ENCODE measurements at regions not wholly inside any gene's neighbourhood (a gene's known extent, or its start where the extent isn't known, plus 50 kb on each side); places are given as distances from the start of the nearest gene placed in this dataset.

DNA sequence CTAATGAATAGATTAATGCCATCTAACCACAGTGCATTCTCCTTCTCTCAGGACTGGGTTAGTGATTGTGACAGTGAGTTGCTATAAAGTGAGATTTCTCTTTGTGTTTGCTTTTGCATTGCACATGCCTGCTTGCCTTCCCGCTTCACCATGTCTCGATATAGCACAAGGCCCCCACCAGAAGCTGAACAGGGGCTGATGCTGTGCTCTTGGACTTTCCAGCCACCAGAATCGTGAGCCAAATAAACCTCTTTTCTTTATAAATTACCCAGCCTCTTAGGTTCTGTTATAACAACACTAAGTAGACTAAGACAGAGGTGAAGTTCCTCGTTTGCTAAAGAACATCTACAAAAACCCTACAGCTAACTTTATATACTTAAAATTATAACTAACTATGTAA is 173.0 kb downstream of the KIF26A start:
- no peak overlapping the region for H3K27ac ChIP-seq (ENCODE audit: insufficient read depth in 1 of 2, low read depth in 1 of 2, low read length in 2 of 2, poor library complexity in 1 of 2, severe bottlenecking in 2 of 2)
- no peaks in the 10 kb centered on the region for H3K36me3 ChIP-seq (ENCODE audit: control insufficient read depth in 4 of 4, insufficient read depth in 4 of 4, low read length in 3 of 4)
- DNase-seq, result no peak
- WGBS (ENCODE audit: insufficient coverage), result 100% methylated on average over 1 of the region's 4 CpGs
- no peak overlapping the region for H3K4me3 ChIP-seq (ENCODE audit: control insufficient read depth in 1 of 7, extremely low read depth in 1 of 7, insufficient read depth in 4 of 7, low read depth in 2 of 7, low read length in 6 of 7)
- H3K27me3 ChIP-seq (replicated peaks in 2 of 5; ENCODE audit: control insufficient read depth in 4 of 5, insufficient read depth in 5 of 5, low read length in 4 of 5), result no peaks in the 10 kb centered on the region
- ChIA-PET CTCF (no interaction called here), POLR2A (no interaction called here)
- H3K4me1 ChIP-seq (ENCODE audit: control extremely low read depth in 1 of 4, control insufficient read depth in 4 of 4, insufficient read depth in 4 of 4, low read length in 3 of 4), result no peaks in the 10 kb centered on the region
- H3K9me3 ChIP-seq (ENCODE audit: control extremely low read depth in 1 of 5, control insufficient read depth in 4 of 5, insufficient read depth in 2 of 5, low read depth in 1 of 5, low read length in 4 of 5), result peaks cover 0 to 8% (median 0%) of the 10 kb centered on the region in 5 experiments

DNA sequence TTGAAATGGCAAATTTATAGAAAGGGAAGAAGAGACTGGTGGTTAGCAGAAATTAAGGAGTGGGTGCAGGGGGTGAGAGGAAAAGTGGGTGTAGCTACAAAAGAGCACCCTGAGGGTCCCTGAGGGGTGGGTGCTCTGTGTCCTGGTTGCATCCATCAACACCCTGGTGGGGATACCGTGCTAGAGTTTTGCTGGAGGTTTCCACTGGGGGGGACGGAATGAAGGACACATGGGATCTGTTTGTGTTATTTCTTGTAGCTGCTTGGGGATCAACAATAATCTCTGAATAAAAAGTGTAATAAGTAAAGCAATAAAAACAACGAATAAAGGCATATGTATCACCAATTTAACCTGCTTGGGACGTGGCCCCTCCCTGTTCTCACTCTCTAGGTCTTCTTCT is 175.3 kb downstream of the KIF26A start:
- Histone ChIP-seq H3K9me3 (ENCODE audit: control extremely low read depth in 1 of 5, control insufficient read depth in 4 of 5, insufficient read depth in 2 of 5, low read depth in 1 of 5, low read length in 4 of 5) (peaks cover 0 to 8% (median 0%) of the 10 kb centered on the region in 5 experiments), H3K4me3 (ENCODE audit: control insufficient read depth in 1 of 7, extremely low read depth in 1 of 7, insufficient read depth in 4 of 7, low read depth in 2 of 7, low read length in 6 of 7) (no peak overlapping the region), H3K36me3 (ENCODE audit: control insufficient read depth in 4 of 4, insufficient read depth in 4 of 4, low read length in 3 of 4) (no peaks in the 10 kb centered on the region), H3K27me3 (replicated peaks in 2 of 5; ENCODE audit: control insufficient read depth in 4 of 5, insufficient read depth in 5 of 5, low read length in 4 of 5) (no peaks in the 10 kb centered on the region), H3K4me1 (ENCODE audit: control extremely low read depth in 1 of 4, control insufficient read depth in 4 of 4, insufficient read depth in 4 of 4, low read length in 3 of 4) (no peaks in the 10 kb centered on the region), H3K27ac (ENCODE audit: insufficient read depth in 1 of 2, low read depth in 1 of 2, low read length in 2 of 2, poor library complexity in 1 of 2, severe bottlenecking in 2 of 2) (no peak overlapping the region)
- no peak for DNase-seq
- ChIA-PET CTCF (no interaction called here), POLR2A (no interaction called here)
- 100% methylated on average over 1 of the region's 4 CpGs for WGBS (ENCODE audit: insufficient coverage)

DNA sequence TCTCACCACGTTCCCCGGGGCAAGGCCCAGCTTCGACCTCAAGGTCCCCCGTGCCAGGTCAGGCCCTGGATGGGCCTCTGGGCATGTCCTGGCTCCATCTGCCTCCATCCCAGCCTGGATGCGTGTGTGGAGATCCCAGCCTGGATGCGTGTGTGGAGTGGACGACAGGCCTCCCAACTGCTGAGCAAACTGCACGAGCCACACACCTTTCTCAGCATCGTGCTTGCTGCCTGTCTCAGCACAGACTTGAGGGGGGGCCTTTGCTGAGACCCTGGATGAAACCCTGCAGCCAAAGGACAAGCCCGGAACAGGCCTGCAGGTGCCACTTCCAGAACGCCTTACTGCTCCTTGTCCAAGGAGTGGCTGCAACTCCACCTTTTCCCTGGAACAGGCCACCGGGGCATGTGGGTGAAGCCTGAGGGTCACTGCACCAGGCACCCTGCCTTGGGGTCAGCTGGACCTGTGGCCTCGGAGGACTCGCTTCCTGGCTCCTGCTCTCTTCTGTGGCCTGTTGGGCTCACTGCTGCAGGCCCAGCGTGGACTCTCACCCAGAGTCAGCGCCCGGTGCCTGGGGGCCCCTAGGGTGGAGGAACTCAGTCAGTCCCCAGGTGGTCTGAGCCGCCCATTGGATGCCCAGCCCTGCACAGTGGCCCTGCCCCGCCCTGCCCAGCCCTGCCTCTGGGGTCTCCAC is 176.0 kb downstream of the KIF26A start:
- no peaks in the 10 kb centered on the region for H3K4me1 ChIP-seq (ENCODE audit: control extremely low read depth in 1 of 4, control insufficient read depth in 4 of 4, insufficient read depth in 4 of 4, low read length in 3 of 4)
- peaks cover 0 to 8% (median 0%) of the 10 kb centered on the region in 5 experiments for H3K9me3 ChIP-seq (ENCODE audit: control extremely low read depth in 1 of 5, control insufficient read depth in 4 of 5, insufficient read depth in 2 of 5, low read depth in 1 of 5, low read length in 4 of 5)
- WGBS (ENCODE audit: insufficient coverage), result 91% methylated on average over 18 of the region's 19 CpGs
- POLR2A ChIA-PET, result no interaction called here
- no peaks in the 10 kb centered on the region for H3K36me3 ChIP-seq (ENCODE audit: control insufficient read depth in 4 of 4, insufficient read depth in 4 of 4, low read length in 3 of 4)
- no peaks in the 10 kb centered on the region for H3K27me3 ChIP-seq (replicated peaks in 2 of 5; ENCODE audit: control insufficient read depth in 4 of 5, insufficient read depth in 5 of 5, low read length in 4 of 5)
- no peak overlapping the region for H3K4me3 ChIP-seq (ENCODE audit: control insufficient read depth in 1 of 7, extremely low read depth in 1 of 7, insufficient read depth in 4 of 7, low read depth in 2 of 7, low read length in 6 of 7)
- H3K27ac ChIP-seq (ENCODE audit: insufficient read depth in 1 of 2, low read depth in 1 of 2, low read length in 2 of 2, poor library complexity in 1 of 2, severe bottlenecking in 2 of 2), result no peak overlapping the region
- DNase-seq, result no peak
- CTCF ChIA-PET, result no interaction called here

DNA sequence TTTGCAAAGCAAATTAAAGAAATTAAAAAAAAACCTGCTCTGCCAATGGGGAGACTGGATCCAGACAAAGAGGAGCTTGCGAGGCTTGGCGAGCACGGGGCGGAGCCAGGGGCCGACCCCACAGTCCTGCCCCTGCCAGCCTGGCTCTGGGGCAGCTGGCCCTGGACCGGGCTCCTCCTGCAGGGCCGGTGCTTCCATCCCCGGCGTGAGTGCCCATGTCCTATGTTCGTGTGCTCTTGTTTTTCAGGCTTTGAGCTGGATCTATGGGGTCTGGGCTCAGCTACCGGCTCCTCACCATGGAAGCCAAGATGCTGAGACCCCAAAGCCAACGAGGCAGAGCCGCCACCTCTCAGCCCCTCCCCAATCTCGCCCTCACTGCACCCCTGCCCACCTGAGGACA is 176.8 kb downstream of the KIF26A start:
- Histone ChIP-seq H3K36me3 (ENCODE audit: control insufficient read depth in 4 of 4, insufficient read depth in 4 of 4, low read length in 3 of 4) (no peaks in the 10 kb centered on the region), H3K4me3 (ENCODE audit: control insufficient read depth in 1 of 7, extremely low read depth in 1 of 7, insufficient read depth in 4 of 7, low read depth in 2 of 7, low read length in 6 of 7) (no peak overlapping the region), H3K9me3 (ENCODE audit: control extremely low read depth in 1 of 5, control insufficient read depth in 4 of 5, insufficient read depth in 2 of 5, low read depth in 1 of 5, low read length in 4 of 5) (peaks cover 0 to 8% (median 0%) of the 10 kb centered on the region in 5 experiments), H3K4me1 (ENCODE audit: control extremely low read depth in 1 of 4, control insufficient read depth in 4 of 4, insufficient read depth in 4 of 4, low read length in 3 of 4) (no peaks in the 10 kb centered on the region), H3K27me3 (replicated peaks in 2 of 5; ENCODE audit: control insufficient read depth in 4 of 5, insufficient read depth in 5 of 5, low read length in 4 of 5) (peaks cover 0 to 3% (median 0%) of the 10 kb centered on the region in 5 experiments), H3K27ac (ENCODE audit: insufficient read depth in 1 of 2, low read depth in 1 of 2, low read length in 2 of 2, poor library complexity in 1 of 2, severe bottlenecking in 2 of 2) (no peak overlapping the region)
- ChIA-PET CTCF (no interaction called here), POLR2A (no interaction called here)
- DNase-seq, result no peak
- 93% methylated on average over 12 of the region's 14 CpGs for WGBS (ENCODE audit: insufficient coverage)

DNA sequence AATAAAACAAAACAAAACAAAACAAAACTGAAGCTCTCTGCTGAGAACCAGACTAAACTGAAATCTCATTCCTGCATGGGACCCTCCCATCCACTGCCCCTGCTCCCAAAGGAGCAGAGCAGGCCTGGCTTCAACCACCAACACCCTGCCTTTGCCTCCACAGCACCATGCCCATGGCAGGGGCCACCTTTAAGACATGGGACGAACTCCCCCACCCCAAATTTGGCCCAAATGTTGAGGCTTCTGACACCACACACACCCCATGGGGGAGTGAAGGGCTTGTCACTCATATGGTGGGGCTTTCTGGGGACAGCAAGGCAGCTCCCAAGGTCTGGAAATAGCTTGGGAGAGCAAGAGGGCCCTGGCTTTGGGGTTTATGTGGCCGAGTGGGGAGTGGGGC is 177.2 kb downstream of the KIF26A start:
- no peak overlapping the region for H3K27ac ChIP-seq (ENCODE audit: insufficient read depth in 1 of 2, low read depth in 1 of 2, low read length in 2 of 2, poor library complexity in 1 of 2, severe bottlenecking in 2 of 2)
- DNase-seq, result no peak
- POLR2A ChIA-PET, result no interaction called here
- H3K36me3 ChIP-seq (ENCODE audit: control insufficient read depth in 4 of 4, insufficient read depth in 4 of 4, low read length in 3 of 4), result no peaks in the 10 kb centered on the region
- peaks cover 0 to 5% (median 0%) of the 10 kb centered on the region in 5 experiments for H3K27me3 ChIP-seq (replicated peaks in 2 of 5; ENCODE audit: control insufficient read depth in 4 of 5, insufficient read depth in 5 of 5, low read length in 4 of 5)
- peaks cover 0 to 4% (median 0%) of the 10 kb centered on the region in 5 experiments for H3K9me3 ChIP-seq (ENCODE audit: control extremely low read depth in 1 of 5, control insufficient read depth in 4 of 5, insufficient read depth in 2 of 5, low read depth in 1 of 5, low read length in 4 of 5)
- H3K4me1 ChIP-seq (ENCODE audit: control extremely low read depth in 1 of 4, control insufficient read depth in 4 of 4, insufficient read depth in 4 of 4, low read length in 3 of 4), result no peaks in the 10 kb centered on the region
- H3K4me3 ChIP-seq (ENCODE audit: control insufficient read depth in 1 of 7, extremely low read depth in 1 of 7, insufficient read depth in 4 of 7, low read depth in 2 of 7, low read length in 6 of 7), result no peak overlapping the region
- WGBS (ENCODE audit: insufficient coverage), result no CpG with 5 or more reads among the region's 2 CpGs
- CTCF ChIA-PET, result no interaction called here

DNA sequence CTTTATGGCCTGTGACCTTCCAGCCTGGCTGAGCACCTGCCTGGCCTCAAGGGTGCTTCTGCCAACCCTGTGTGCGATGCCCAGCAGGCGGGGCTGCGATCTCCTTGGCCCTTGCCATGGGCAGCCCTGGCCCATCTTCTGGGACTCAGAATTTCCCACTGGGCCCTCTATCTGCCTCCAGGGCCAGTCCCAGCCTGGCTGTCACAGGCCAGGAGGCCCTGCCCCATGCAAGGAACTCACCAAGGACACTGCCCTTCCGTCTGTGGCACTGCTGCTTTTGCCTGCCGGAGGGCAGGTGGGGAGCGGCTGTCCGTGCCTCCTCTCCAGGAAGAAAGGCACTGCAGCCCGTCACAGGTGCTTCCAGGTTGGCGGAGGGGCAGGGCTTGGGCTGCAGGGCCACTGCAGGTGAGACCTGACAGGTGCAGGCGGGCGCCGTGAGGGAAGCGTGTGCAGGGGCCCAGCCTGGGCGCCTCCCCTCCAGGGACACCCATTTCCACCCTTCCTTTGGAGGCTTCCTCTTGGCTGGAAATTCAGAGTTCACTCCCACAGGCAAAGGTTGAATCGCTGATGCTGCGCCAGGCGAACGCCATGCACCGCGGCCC is 177.8 kb downstream of the KIF26A start:
- Histone ChIP-seq H3K9me3 (ENCODE audit: control extremely low read depth in 1 of 5, control insufficient read depth in 4 of 5, insufficient read depth in 2 of 5, low read depth in 1 of 5, low read length in 4 of 5) (peaks cover 0 to 2% (median 0%) of the 10 kb centered on the region in 5 experiments), H3K27ac (ENCODE audit: insufficient read depth in 1 of 2, low read depth in 1 of 2, low read length in 2 of 2, poor library complexity in 1 of 2, severe bottlenecking in 2 of 2) (no peak overlapping the region), H3K36me3 (ENCODE audit: control insufficient read depth in 4 of 4, insufficient read depth in 4 of 4, low read length in 3 of 4) (no peaks in the 10 kb centered on the region), H3K4me3 (ENCODE audit: control insufficient read depth in 1 of 7, extremely low read depth in 1 of 7, insufficient read depth in 4 of 7, low read depth in 2 of 7, low read length in 6 of 7) (no peak overlapping the region), H3K4me1 (ENCODE audit: control extremely low read depth in 1 of 4, control insufficient read depth in 4 of 4, insufficient read depth in 4 of 4, low read length in 3 of 4) (peaks cover 0 to 4% (median 2%) of the 10 kb centered on the region in 4 experiments), H3K27me3 (replicated peaks in 2 of 5; ENCODE audit: control insufficient read depth in 4 of 5, insufficient read depth in 5 of 5, low read length in 4 of 5) (peaks cover 0 to 11% (median 0%) of the 10 kb centered on the region in 5 experiments)
- ChIA-PET POLR2A (no interaction called here), CTCF (no interaction called here)
- no peak for DNase-seq
- WGBS (ENCODE audit: insufficient coverage), result 94% methylated on average over 17 of the region's 20 CpGs

DNA sequence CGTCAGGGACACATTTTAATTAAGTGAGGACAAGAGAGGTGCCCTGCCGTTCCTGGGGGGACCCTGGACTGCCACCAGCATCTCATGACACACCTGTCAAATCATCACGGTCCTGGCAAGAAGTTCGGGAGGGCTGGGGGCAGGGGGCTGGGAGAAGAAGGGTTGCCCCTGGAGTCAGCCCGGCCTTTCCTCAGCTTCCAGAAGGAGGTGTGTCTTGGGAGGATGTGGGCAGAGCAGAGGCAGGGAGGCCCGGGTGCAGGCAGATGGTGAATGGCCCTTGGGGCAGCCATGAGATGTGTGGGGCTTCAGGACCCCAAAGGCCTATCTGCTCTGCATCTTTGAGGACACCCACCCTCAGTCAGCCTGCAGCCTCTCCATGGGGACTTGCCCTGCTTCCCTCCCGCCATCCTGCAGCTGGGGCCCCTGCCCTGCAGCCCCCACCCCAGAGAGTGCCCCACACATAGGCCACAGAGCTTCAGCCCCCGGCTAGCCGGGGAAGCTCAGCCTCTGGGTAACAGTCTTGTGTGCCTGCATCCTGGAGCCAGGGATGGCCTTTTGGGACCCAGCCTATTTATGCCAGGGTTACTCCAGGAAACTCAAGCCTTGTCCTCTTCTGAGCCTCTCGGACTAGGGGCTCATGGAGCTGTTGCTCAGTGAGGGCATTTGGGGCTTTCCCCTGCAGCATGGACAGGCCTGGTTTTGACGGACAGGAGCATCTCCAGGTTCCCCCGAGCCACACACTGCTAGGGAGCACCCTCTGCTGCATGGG is 178.5 kb downstream of the KIF26A start:
- Histone ChIP-seq H3K4me1 (ENCODE audit: control extremely low read depth in 1 of 4, control insufficient read depth in 4 of 4, insufficient read depth in 4 of 4, low read length in 3 of 4) (peaks cover 0 to 5% (median 2%) of the 10 kb centered on the region in 4 experiments), H3K27ac (ENCODE audit: insufficient read depth in 1 of 2, low read depth in 1 of 2, low read length in 2 of 2, poor library complexity in 1 of 2, severe bottlenecking in 2 of 2) (no peak overlapping the region), H3K36me3 (ENCODE audit: control insufficient read depth in 4 of 4, insufficient read depth in 4 of 4, low read length in 3 of 4) (no peaks in the 10 kb centered on the region), H3K27me3 (replicated peaks in 2 of 5; ENCODE audit: control insufficient read depth in 4 of 5, insufficient read depth in 5 of 5, low read length in 4 of 5) (peaks cover 0 to 18% (median under 1%) of the 10 kb centered on the region in 5 experiments), H3K4me3 (ENCODE audit: control insufficient read depth in 1 of 7, extremely low read depth in 1 of 7, insufficient read depth in 4 of 7, low read depth in 2 of 7, low read length in 6 of 7) (no peak overlapping the region), H3K9me3 (ENCODE audit: control extremely low read depth in 1 of 5, control insufficient read depth in 4 of 5, insufficient read depth in 2 of 5, low read depth in 1 of 5, low read length in 4 of 5) (no peaks in the 10 kb centered on the region)
- no peak for DNase-seq
- 90% methylated on average over 8 of the region's 12 CpGs for WGBS (ENCODE audit: insufficient coverage)
- ChIA-PET CTCF (no interaction called here), POLR2A (no interaction called here)
